Nephron progenitor cell (in vitro differentiated cells): ENCODE measurements at regions not wholly inside any gene's neighbourhood (a gene's known extent, or its start where the extent isn't known, plus 50 kb on each side); places are given as distances from the start of the nearest gene placed in this dataset.

ENCODE experiments used
- DNase-seq: peaks from one replicate; pipeline ENCODE4 v3.0.0; 2021
- H3K27ac Mint-ChIP-seq: 2 replicates; pipeline ENCODE4 v1.8.0; 2021; ENCODE audit warnings: mild to moderate bottlenecking, moderate library complexity, mixed read lengths
- H3K27me3 Mint-ChIP-seq: 2 replicates; pipeline ENCODE4 v1.8.0; 2021; ENCODE audit warnings: mild to moderate bottlenecking, low read depth, mixed read lengths; ENCODE audit not compliant: poor library complexity
- H3K36me3 Mint-ChIP-seq: 2 replicates; pipeline ENCODE4 v1.8.0; 2021; ENCODE audit warnings: low read depth, mixed read lengths
- H3K4me1 Mint-ChIP-seq: 2 replicates; pipeline ENCODE4 v1.8.0; 2021; ENCODE audit warnings: mixed read lengths
- H3K4me3 Mint-ChIP-seq: 2 replicates; pipeline ENCODE4 v1.8.0; 2021; ENCODE audit warnings: mild to moderate bottlenecking, moderate library complexity, mixed read lengths
- H3K9me3 Mint-ChIP-seq: 2 replicates; pipeline ENCODE4 v1.8.0; 2021; ENCODE audit warnings: mild to moderate bottlenecking, moderate library complexity, mixed read lengths
- CTCF ChIP-seq: fragments of 200-600 bp; sonication (generic); IDR thresholded peaks from 2 replicates; pipeline ENCODE4 v1.5.0; 2021; ENCODE audit warnings: antibody characterized with exemption

DNA sequence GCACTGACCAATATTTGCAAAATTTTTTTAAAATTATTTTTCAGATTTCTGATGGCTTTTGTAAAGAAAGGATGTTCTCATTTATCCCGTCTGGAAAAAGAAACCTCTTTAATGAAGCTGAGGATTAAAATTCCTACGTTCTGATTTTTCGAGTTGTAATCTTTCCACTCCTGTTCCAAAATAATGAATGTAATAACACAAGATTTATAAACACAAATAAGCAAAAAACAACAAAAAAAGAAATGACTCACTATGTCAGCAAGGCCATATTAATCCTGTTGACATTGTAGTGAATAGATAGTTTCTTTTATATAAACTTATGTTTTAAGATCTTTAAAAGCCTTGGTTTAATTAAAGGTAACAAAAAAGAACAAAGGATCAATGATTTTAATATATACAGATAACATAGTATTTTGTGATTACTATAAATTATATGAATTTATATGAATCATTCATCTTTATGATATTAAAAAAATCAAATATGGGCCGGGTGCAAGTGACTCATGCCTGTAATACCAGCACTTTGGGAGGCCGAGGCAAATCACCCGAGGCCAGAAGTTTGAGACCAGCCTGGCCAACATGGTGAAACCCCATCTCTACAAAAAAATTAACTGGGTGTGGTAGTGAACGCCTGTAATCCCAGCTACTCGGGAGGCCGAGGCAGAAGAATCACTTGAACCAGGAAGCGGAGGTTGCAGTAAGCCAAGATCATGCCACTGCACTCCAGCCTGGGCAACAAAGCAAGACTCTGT is 336.6 kb upstream of the DAB2 start:
- no peaks in the 10 kb centered on the region for H3K4me1 Mint-ChIP-seq
- TF ChIP-seq CTCF = no peak
- no peak overlapping the region for H3K4me3 Mint-ChIP-seq

GRCh38 chr5:39760385-39761198 is 335.8 kb upstream of the DAB2 start:
- no peak for TF ChIP-seq CTCF
- Mint-ChIP-seq H3K27ac (no peak overlapping the region), H3K4me3 (no peak overlapping the region), H3K27me3 (no peaks in the 10 kb centered on the region), H3K9me3 (no peaks in the 10 kb centered on the region), H3K4me1 (no peaks in the 10 kb centered on the region), H3K36me3 (no peaks in the 10 kb centered on the region)
- DNase-seq = no peak

More for the DNA sequence above, 336.6 kb upstream of the DAB2 start:
- Mint-ChIP-seq H3K9me3 (no peaks in the 10 kb centered on the region), H3K27me3 (no peaks in the 10 kb centered on the region), H3K27ac (no peak overlapping the region), H3K36me3 (no peaks in the 10 kb centered on the region)
- DNase-seq = no peak

GRCh38 chr5:39759701-39760100 is 334.9 kb upstream of the DAB2 start:
- Mint-ChIP-seq H3K9me3 (no peaks in the 10 kb centered on the region), H3K4me1 (no peaks in the 10 kb centered on the region), H3K4me3 (no peak overlapping the region), H3K27ac (no peak overlapping the region), H3K27me3 (no peaks in the 10 kb centered on the region), H3K36me3 (no peaks in the 10 kb centered on the region)
- no peak for DNase-seq
- no peak for TF ChIP-seq CTCF

DNA sequence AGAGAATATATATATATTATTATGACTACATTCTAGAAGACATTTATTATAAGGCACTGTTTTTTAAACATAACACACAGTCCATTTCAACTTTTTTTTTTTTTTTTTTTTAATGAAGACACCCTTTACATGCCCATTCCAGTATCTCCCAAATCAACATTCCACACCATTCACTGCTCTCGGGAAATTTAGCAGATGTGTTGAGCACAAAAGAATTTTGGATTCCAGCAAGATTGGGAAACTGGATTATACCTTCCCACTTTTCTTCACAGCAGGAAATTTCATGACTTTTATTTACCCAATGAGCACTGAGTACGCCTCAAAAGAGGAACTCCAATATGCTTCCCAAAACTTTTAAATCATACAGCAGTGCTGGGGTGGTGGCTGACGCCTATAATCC is 333.6 kb upstream of the DAB2 start:
- Mint-ChIP-seq H3K27me3 (no peaks in the 10 kb centered on the region), H3K4me1 (no peaks in the 10 kb centered on the region), H3K4me3 (no peak overlapping the region), H3K9me3 (no peaks in the 10 kb centered on the region), H3K36me3 (no peaks in the 10 kb centered on the region), H3K27ac (no peak overlapping the region)
- DNase-seq = no peak
- no peak for TF ChIP-seq CTCF

- H3K4me1 Mint-ChIP-seq = no peaks in the 10 kb centered on the region
- H3K27me3 Mint-ChIP-seq = no peaks in the 10 kb centered on the region
- no peak for TF ChIP-seq CTCF
- no peaks in the 10 kb centered on the region for H3K9me3 Mint-ChIP-seq
- DNase-seq = no peak
- no peak overlapping the region for H3K27ac Mint-ChIP-seq
- no peak overlapping the region for H3K4me3 Mint-ChIP-seq
- H3K36me3 Mint-ChIP-seq = no peaks in the 10 kb centered on the region
Observed at GRCh38 chr5:39757131-39757530, 332.4 kb upstream of the DAB2 start.
